ENCODE measurements at regions not wholly inside any gene's neighbourhood (a gene's known extent, or its start where the extent isn't known, plus 50 kb on each side); places are given as distances from the start of the nearest gene placed in this dataset.
A peak's percentile ranks its signal among the peaks of the same experiment; 100 is the strongest.

DNA sequence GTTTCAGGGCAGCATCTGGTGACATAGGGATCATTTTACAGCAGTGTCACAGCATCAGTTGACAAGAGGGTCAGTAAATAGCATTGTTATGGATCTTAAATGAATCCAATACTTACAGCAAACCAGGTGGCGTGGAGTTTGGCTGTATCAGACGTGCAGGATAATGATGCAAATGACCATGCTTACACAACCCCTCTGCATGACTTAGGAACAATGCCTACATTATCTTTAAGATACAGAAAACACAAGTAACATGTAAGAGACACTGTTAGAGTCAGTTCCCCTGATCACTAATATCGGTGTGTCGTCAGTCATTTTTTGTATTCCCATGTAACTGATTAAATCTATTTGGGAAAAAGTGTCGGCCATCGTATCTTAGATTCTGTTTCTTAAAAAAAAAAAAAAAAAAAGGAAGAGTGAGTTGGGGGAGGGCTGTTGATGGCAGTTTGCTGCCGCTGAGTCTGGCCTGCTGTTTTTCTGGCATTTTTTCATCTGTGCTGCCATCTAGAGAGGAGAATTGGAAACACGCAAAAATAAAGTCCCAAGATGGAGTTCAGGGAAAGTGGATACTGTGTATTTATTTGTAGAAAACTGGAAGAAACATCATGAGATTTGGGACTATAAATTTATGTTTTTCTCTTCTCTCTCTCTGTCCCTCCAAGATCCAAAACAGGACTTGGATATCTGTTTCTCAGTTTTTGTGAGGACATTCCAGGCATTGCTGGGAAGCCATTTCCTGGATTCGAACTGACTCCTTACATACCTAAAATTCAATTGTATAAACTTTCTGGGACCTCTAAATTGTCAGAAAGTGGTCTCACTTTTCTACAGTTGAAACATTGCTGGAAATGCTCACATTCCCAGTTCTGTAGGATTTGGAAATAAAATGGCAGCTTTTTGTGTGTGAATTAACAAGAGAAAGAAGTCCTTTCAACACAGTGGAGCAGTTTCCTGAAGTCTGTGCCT, 60.3 kb upstream of the AGPS start:
- TF ChIP-seq, protein P1, sequence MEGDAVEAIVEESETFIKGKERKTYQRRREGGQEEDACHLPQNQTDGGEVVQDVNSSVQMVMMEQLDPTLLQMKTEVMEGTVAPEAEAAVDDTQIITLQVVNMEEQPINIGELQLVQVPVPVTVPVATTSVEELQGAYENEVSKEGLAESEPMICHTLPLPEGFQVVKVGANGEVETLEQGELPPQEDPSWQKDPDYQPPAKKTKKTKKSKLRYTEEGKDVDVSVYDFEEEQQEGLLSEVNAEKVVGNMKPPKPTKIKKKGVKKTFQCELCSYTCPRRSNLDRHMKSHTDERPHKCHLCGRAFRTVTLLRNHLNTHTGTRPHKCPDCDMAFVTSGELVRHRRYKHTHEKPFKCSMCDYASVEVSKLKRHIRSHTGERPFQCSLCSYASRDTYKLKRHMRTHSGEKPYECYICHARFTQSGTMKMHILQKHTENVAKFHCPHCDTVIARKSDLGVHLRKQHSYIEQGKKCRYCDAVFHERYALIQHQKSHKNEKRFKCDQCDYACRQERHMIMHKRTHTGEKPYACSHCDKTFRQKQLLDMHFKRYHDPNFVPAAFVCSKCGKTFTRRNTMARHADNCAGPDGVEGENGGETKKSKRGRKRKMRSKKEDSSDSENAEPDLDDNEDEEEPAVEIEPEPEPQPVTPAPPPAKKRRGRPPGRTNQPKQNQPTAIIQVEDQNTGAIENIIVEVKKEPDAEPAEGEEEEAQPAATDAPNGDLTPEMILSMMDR (IDR thresholded peaks at IDR 0.05) = peak in 2 of 3 experiments; percentile 53 to 76
- peak in 1 of 2 donors; percentile 69 for TF ChIP-seq POLR2AphosphoS5 (IDR thresholded peaks at IDR 0.05; ENCODE audit: insufficient read depth in 1 of 2, low read depth in 1 of 2)

Measured in vagina (tissue), 2 donors.